Esophagus muscularis mucosa (tissue), 4 donors: ENCODE measurements at regions not wholly inside any gene's neighbourhood (a gene's known extent, or its start where the extent isn't known, plus 50 kb on each side); places are given as distances from the start of the nearest gene placed in this dataset.

Experiments
- CTCF ChIP-seq, 3 experiments: fragments of 200-600 bp in 2 of 3; fragments of 450-650 bp in 1 of 3; sonication (generic) in 2 of 3; IDR thresholded peaks; one replicate each; pipeline ENCODE4 v1.5.1; 2017 to 2019; ENCODE audit warnings: antibody characterized with exemption in 3 of 3, mild to moderate bottlenecking in 2 of 3, moderate library complexity in 1 of 3
- EP300 ChIP-seq: sonication (generic); formaldehyde crosslinking; IDR thresholded peaks from one replicate; pipeline ENCODE4 v1.6.1; 2017; ENCODE audit warnings: antibody characterized with exemption
- POLR2AphosphoS5 ChIP-seq, 2 donors: sonication (generic); formaldehyde crosslinking; IDR thresholded peaks; one replicate each; pipeline ENCODE4 v1.6.1; 2017; ENCODE audit warnings: antibody characterized with exemption in 2 of 2

- TF ChIP-seq POLR2AphosphoS5 (IDR thresholded peaks at IDR 0.05) (peak in 1 of 2 donors; percentile 51), EP300 (no peak), CTCF (IDR thresholded peaks at IDR 0.05) (no peak)
These were observed 216.6 kb downstream of the RTP5 start for GRCh38 chr2:242085941-242086621.
